PC-9 (cell line): ENCODE measurements at regions not wholly inside any gene's neighbourhood (a gene's known extent, or its start where the extent isn't known, plus 50 kb on each side); places are given as distances from the start of the nearest gene placed in this dataset.

Experiments used
- EZH2 ChIP-seq: fragments of 200-600 bp; sonication (generic); IDR thresholded peaks from 2 replicates; pipeline ENCODE4 v1.8.0; 2017; ENCODE audit warnings: antibody characterized with exemption, low read depth
- TF ChIP-seq, protein P1 (sequence below): fragments of 200-600 bp; sonication (generic); conservative IDR thresholded peaks from 2 replicates; pipeline ENCODE4 v1.6.1; 2017; ENCODE audit warnings: mixed run types, antibody characterized with exemption, mild to moderate bottlenecking, moderate library complexity

DNA sequence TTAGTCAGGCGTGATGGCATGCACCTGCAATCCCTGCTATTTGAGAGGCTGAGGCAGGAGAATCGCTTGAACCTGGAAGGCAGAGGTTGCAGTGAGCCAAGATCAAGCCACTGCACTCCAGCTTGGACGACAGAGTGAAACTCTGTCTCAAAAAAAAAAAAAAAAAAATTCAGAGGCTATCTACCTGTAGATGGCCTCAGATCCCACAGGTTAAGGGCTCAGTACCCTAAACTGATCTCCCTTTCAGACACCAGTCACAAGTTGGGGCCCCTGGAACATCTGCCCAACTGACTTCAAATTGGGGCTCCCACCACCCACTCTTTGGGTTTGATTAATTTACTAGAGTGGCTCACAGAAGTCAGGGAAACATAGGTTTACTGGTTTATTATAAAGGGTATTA is 65.4 kb upstream of the ERCC6L2 start:
- TF ChIP-seq, protein P1, sequence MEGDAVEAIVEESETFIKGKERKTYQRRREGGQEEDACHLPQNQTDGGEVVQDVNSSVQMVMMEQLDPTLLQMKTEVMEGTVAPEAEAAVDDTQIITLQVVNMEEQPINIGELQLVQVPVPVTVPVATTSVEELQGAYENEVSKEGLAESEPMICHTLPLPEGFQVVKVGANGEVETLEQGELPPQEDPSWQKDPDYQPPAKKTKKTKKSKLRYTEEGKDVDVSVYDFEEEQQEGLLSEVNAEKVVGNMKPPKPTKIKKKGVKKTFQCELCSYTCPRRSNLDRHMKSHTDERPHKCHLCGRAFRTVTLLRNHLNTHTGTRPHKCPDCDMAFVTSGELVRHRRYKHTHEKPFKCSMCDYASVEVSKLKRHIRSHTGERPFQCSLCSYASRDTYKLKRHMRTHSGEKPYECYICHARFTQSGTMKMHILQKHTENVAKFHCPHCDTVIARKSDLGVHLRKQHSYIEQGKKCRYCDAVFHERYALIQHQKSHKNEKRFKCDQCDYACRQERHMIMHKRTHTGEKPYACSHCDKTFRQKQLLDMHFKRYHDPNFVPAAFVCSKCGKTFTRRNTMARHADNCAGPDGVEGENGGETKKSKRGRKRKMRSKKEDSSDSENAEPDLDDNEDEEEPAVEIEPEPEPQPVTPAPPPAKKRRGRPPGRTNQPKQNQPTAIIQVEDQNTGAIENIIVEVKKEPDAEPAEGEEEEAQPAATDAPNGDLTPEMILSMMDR, result no peak
- TF ChIP-seq EZH2, result no peak
